Forelimb muscle (tissue), 1 donor: ENCODE measurements at regions not wholly inside any gene's neighbourhood (a gene's known extent, or its start where the extent isn't known, plus 50 kb on each side); places are given as distances from the start of the nearest gene placed in this dataset.
"Not testable (repeated sequence)": the region's sequence is repeated elsewhere in the genome, so short reads cannot be mapped to it uniquely, and the experiment has no call there.

Experiments
- DNase-seq: peaks from one replicate; pipeline ENCODE4 v3.0.0-alpha.2; 2013; ENCODE audit warnings: low read depth

- no peak for DNase-seq
Observed at GRCh38 chr3:106398891-106399600, 530.2 kb upstream of the CBLB start.

- no peak for DNase-seq
Observed at GRCh38 chr3:106399761-106400160, 530.9 kb upstream of the CBLB start.

GRCh38 chr3:106401666-106402490 is 533.1 kb upstream of the CBLB start:
- no peak for DNase-seq

GRCh38 chr3:106403371-106404145 is 534.7 kb upstream of the CBLB start:
- no peak for DNase-seq

- no peak for DNase-seq
Observed at GRCh38 chr3:106413683-106414082, 544.9 kb upstream of the CBLB start.

GRCh38 chr3:106420628-106421027 is 551.8 kb upstream of the CBLB start:
- DNase-seq: no peak

- no peak for DNase-seq
Observed at GRCh38 chr3:106421426-106421825, 552.6 kb upstream of the CBLB start.

GRCh38 chr3:106421909-106422308 is 553.1 kb upstream of the CBLB start:
- no peak for DNase-seq

- no peak for DNase-seq
Observed at GRCh38 chr3:106423321-106424225, 554.8 kb upstream of the CBLB start.

GRCh38 chr3:106425026-106425425 is 556.2 kb upstream of the CBLB start:
- no peak for DNase-seq

- no peak for DNase-seq
Observed at GRCh38 chr3:106425916-106426315, 557.1 kb upstream of the CBLB start.

- DNase-seq: no peak
Observed at GRCh38 chr3:106428565-106428994, 559.8 kb upstream of the CBLB start.

- DNase-seq: no peak
Observed at GRCh38 chr3:106431721-106432120, 562.9 kb upstream of the CBLB start.

GRCh38 chr3:106435899-106436453 is 567.2 kb upstream of the CBLB start:
- no peak for DNase-seq

- no peak for DNase-seq
Observed at GRCh38 chr3:106438887-106439286, 570.1 kb upstream of the CBLB start.

- no peak for DNase-seq
Observed at GRCh38 chr3:106440672-106441071, 571.9 kb upstream of the CBLB start.

- no peak for DNase-seq
Observed at GRCh38 chr3:106446271-106446670, 577.5 kb upstream of the CBLB start.

GRCh38 chr3:106447723-106448301 is 579.0 kb upstream of the CBLB start:
- DNase-seq: no peak

- not testable (repeated sequence) for DNase-seq
Observed at GRCh38 chr3:106448372-106448966, 579.7 kb upstream of the CBLB start.

GRCh38 chr3:106452096-106452495 is 583.3 kb upstream of the CBLB start:
- no peak for DNase-seq
